Effector memory CD8-positive, alpha-beta T cell (primary cell): ENCODE measurements at regions not wholly inside any gene's neighbourhood (a gene's known extent, or its start where the extent isn't known, plus 50 kb on each side); places are given as distances from the start of the nearest gene placed in this dataset.

Experiments used
- ATAC-seq: fragments of 150-1000 bp; cut with Tn5 transposase; replicated peaks from 2 replicates; pipeline ENCODE4 v1.10.0; 2021; ENCODE audit warnings: mild to moderate bottlenecking, moderate library complexity
- DNase-seq, 3 experiments: peaks; one replicate each; pipeline ENCODE4 v3.0.0; 2021
- H3K27ac Mint-ChIP-seq, 2 donors: one replicate each; pipeline ENCODE4 v1.8.0; 2022; ENCODE audit warnings: mild to moderate bottlenecking in 2 of 2, mixed read lengths in 2 of 2, moderate library complexity in 2 of 2
- H3K27me3 Mint-ChIP-seq, 2 donors: one replicate each; pipeline ENCODE4 v1.8.0; 2022; ENCODE audit warnings: mixed read lengths in 2 of 2
- H3K36me3 Mint-ChIP-seq: one replicate; pipeline ENCODE4 v1.8.0; 2022; ENCODE audit warnings: mild to moderate bottlenecking, moderate library complexity, mixed read lengths; ENCODE audit not compliant: insufficient read depth
- H3K4me1 Mint-ChIP-seq, 2 donors: one replicate each; pipeline ENCODE4 v1.8.0; 2022; ENCODE audit warnings: low read depth in 2 of 2, mixed read lengths in 2 of 2
- H3K4me3 Mint-ChIP-seq, 2 donors: one replicate each; pipeline ENCODE4 v1.8.0; 2022; ENCODE audit warnings: mild to moderate bottlenecking in 2 of 2, mixed read lengths in 2 of 2, moderate library complexity in 2 of 2
- H3K9me3 Mint-ChIP-seq, 2 donors: one replicate each; pipeline ENCODE4 v1.8.0; 2022; ENCODE audit warnings: mixed read lengths in 2 of 2

DNA sequence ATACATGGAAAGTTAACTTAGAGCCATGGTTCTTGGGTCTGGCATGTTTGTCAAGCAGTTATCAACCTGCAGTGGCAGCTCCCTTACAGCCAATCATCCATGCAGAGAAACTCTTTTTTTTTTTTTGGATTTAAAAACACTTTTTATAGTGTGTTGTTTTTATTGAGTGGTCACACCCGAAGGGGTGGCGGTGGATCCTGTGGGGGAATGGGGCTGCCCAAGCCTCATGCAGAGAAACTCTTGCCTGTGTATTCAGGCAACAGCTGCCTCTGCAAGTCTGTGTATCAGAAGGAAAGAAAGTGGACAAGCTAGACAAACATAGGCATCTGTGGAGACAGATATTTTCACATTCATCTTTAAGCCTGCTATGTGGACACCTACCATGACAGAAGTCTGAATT, 104.8 kb downstream of the GLUL start:
- H3K27ac Mint-ChIP-seq, result no peak overlapping the region
- no peaks in the 10 kb centered on the region for H3K27me3 Mint-ChIP-seq
- H3K9me3 Mint-ChIP-seq, result no peaks in the 10 kb centered on the region
- no peaks in the 10 kb centered on the region for H3K36me3 Mint-ChIP-seq
- H3K4me3 Mint-ChIP-seq, result no peak overlapping the region
- DNase-seq, result no peak
- no peak for ATAC-seq
- peaks cover 9 to 13% of the 10 kb centered on the region in 2 donors for H3K4me1 Mint-ChIP-seq

DNA sequence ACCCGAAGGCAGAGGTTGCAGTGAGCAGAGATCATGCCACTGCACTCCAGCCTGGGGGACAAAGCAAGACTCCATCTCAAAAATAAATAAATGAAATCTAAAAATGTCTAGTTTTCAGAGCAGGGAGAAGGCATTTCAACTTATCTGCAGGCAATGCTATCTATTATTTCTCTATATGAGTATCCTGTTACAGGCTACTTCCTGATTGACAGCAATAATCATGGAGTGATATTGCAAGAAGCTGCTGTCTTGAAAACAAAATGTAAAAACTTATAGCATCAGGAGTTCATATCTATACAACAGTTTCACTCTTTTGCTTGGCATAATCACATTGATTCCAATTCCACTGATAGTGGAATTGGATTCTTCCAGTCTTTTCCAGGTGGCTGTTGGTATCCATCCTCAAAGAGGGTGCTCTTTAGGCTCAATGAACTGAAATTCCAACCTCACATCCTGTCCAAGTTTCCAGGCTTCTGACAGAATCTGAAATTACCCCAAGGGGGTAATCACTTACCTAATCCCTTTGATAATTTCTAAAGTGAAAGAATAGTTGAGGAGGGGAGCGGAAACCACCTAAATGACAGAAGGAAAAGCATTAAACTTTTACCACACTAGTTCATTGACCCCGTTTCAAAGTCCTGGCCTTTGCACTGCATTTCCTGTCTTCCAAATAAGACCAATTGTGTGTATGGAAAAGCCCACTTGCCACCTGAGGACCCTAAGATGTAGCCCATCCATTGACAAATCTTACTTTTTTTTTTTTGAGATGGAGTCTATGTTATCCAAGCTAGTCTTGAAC, 107.6 kb downstream of the GLUL start:
- H3K27me3 Mint-ChIP-seq, result peaks cover 5% of the 10 kb centered on the region in 2 donors
- H3K27ac Mint-ChIP-seq, result no peak overlapping the region
- no peaks in the 10 kb centered on the region for H3K36me3 Mint-ChIP-seq
- DNase-seq (no peak), ATAC-seq (no peak)
- no peaks in the 10 kb centered on the region for H3K4me1 Mint-ChIP-seq
- H3K4me3 Mint-ChIP-seq, result no peak overlapping the region
- no peaks in the 10 kb centered on the region for H3K9me3 Mint-ChIP-seq

DNA sequence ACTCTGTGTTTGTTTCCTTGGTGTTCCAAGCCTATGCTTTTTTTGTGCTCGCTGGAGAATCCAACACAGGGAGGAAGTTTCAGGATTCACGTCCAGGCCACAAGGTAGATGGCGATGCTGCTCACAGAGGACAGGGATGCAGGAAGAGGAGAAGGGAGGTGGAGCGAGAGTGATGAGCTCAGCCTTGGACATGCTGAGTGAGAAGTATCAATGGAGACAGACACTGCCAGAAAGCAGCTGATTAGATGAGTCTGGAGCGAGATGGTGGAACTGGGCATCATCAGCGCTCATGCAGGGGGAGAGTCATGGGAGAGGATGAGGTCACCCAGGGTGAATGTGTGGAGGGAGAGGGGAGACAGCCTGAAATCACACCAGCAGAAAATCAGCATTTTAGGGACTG, 110.0 kb downstream of the GLUL start:
- Mint-ChIP-seq H3K9me3 (no peaks in the 10 kb centered on the region), H3K4me3 (no peak overlapping the region), H3K27ac (no peak overlapping the region), H3K36me3 (no peaks in the 10 kb centered on the region), H3K4me1 (no peaks in the 10 kb centered on the region), H3K27me3 (peaks cover 5% of the 10 kb centered on the region in 2 donors)
- no peak for ATAC-seq
- DNase-seq, result no peak

DNA sequence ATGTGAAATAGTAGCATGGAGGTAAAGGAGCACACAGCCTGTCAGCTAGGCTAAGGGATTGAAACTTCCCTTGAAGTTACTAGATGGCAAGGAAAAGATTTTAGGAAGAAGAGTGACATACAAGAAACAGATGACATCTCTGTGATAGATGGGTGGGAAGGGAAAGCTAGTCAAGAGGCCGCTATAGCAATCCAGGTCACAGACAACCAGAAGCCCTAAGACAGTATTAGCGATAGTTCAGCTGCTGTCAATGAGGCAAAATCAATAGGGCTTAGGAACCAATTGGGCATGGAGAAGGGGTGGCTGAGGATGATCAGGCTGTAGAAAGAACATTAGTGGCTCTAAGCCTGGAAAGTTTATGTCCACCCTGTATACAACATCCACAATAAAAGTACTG, 111.1 kb downstream of the GLUL start:
- Mint-ChIP-seq H3K9me3 (no peaks in the 10 kb centered on the region), H3K4me3 (no peak overlapping the region), H3K36me3 (no peaks in the 10 kb centered on the region), H3K4me1 (no peaks in the 10 kb centered on the region), H3K27ac (no peak overlapping the region), H3K27me3 (peaks cover 5% of the 10 kb centered on the region in 2 donors)
- no peak for DNase-seq
- ATAC-seq, result no peak

DNA sequence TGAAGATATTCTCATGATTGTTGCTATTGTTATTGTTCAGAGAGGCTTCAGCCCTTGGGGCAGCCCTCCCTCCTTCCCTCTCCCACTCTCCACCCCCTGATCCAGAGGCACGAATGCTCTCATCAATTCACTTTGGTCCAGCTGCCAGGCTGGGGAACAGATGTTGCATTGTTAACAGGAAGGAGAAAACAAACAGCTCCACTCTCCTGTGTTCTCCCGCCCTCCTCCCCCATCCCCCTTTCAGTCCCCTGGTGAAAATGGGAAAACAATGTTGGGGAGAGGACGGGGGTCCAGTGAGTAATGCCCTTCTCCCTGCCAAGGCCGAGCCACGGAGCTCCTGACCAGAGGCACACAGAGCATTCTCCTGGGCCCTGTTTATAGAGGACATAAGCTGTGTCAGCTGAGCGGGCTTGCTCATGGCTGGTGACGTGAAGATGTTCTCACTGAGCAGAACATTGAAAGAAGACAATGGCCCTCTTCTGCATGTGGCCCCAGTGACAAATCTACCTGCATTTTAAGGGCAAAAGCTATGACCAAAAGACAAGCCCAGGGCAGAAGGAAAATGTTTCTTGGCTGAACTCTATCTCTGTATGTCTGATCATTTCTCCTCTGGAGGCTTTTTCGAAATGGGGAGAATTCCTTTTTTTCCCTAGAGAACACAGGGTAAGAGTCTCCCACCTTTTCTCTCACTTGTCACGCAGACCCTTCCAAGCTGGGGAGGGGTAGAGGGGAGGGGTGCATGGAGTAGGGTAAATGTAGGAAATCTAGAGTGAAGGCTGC, 111.7 kb downstream of the GLUL start:
- H3K4me1 Mint-ChIP-seq, result no peaks in the 10 kb centered on the region
- H3K9me3 Mint-ChIP-seq, result no peaks in the 10 kb centered on the region
- DNase-seq (no peak), ATAC-seq (no peak)
- H3K27me3 Mint-ChIP-seq, result peaks cover 5% of the 10 kb centered on the region in 2 donors
- H3K4me3 Mint-ChIP-seq, result no peak overlapping the region
- H3K36me3 Mint-ChIP-seq, result no peaks in the 10 kb centered on the region
- H3K27ac Mint-ChIP-seq, result no peak overlapping the region

DNA sequence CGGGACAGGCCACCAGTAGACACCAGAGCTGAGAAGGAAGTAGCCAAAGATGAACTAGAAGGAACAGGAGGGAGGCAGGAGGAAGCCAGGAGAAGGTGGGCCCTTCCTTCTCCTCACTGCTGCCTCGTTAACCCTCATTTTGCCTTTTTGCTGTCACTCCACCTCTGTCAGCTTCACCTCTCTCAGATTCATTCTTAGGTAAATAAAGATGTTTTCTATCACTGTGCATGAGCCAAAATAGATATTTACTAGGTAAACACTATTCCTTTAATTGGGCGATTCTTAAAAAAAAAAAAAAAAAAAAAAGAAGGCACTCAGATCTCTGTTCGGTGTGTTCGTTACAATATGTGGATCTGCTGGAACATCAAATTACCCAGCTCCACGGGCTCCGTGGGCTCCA, 112.3 kb downstream of the GLUL start:
- H3K27me3 Mint-ChIP-seq, result peaks cover 5% of the 10 kb centered on the region in 2 donors
- DNase-seq (no peak), ATAC-seq (no peak)
- H3K4me1 Mint-ChIP-seq, result no peaks in the 10 kb centered on the region
- no peaks in the 10 kb centered on the region for H3K9me3 Mint-ChIP-seq
- no peaks in the 10 kb centered on the region for H3K36me3 Mint-ChIP-seq
- no peak overlapping the region for H3K27ac Mint-ChIP-seq
- H3K4me3 Mint-ChIP-seq, result no peak overlapping the region

DNA sequence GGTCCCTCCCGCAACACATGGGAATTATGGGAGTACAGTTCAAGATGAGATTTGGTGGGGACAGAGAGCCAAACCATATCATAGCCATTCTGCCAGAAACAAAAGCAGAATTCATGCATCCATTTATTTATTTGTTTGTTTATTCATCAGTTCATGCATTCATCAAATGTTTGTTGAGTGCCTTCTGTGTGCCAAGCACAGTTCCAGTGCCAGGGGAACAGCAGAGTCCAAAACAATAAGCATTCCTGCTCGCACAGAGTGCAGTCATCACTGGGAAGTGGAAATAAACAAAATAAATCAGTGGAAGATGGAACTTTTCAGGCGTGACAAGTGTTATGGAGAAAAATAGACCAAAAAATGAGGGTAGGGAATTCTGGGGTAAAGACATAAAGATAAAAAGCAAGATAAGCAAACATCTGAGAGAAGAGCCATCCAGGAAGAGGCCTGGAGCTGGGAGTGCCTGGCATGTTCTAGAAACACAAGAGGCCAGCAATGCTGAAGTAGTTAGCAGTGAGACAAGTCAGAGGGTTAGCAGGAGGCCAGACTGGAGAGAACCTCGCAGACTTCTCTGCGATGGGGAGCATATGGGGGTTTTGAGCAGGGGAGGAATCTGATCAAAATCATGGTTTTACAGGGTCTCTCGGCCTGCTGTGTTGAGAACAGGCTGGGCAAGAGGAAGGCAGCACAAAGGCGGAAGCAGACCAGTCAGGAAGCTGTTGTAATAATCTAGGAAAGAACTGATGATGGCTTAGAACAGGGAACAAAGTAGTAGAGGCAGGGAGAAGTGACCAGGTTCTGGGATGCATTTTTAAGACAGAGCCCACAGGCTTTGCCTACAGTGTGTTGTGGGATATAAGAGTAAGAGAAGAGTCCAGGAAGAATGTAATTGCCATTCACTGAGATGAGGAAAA, 113.2 kb downstream of the GLUL start:
- Mint-ChIP-seq H3K27ac (no peak overlapping the region), H3K27me3 (peaks cover 5% of the 10 kb centered on the region in 2 donors), H3K4me3 (no peak overlapping the region), H3K4me1 (no peaks in the 10 kb centered on the region), H3K9me3 (no peaks in the 10 kb centered on the region), H3K36me3 (no peaks in the 10 kb centered on the region)
- ATAC-seq (no peak), DNase-seq (no peak)

DNA sequence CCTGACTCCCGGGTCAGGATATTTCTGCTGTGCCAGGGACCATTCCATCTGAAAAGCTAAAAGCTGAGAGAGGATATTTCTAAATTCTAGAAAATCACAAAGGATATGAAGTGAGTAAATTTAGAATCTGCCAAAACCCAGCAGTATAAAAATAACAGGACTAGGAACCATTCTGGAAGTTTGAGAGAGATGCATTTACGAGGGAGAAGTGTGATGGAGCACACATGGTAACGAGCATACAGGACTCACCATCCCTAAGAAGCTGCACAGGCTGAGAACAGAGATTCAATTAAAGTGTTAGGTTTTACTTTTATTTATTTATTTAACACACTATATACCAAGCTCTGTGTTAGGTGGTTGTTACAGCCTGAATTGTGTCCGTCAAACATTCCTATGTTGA, 116.3 kb downstream of the GLUL start:
- ATAC-seq (no peak), DNase-seq (no peak)
- Mint-ChIP-seq H3K27ac (no peak overlapping the region), H3K4me1 (peaks cover 0 to 6% of the 10 kb centered on the region in 2 donors), H3K4me3 (no peak overlapping the region), H3K27me3 (no peaks in the 10 kb centered on the region), H3K36me3 (no peaks in the 10 kb centered on the region), H3K9me3 (no peaks in the 10 kb centered on the region)

DNA sequence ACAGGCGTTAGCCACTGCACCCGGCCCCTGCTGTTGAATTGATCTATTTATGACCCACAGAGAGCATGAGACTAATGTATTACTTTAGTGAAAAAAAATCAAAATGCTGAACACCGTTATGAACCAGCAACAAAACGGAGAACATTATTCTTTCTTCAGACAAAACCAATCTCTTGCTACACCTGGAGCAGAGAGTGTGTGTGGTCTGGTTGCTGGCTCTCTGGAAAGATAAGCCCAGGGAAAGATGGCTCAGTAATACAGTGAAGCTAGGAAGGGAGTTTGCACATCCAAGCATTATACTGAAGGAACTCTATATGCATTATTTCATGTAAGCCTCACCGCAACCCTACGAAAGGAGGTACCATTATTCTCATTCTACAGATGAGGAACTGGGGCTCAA, 117.0 kb downstream of the GLUL start:
- Mint-ChIP-seq H3K4me3 (no peak overlapping the region), H3K9me3 (no peaks in the 10 kb centered on the region), H3K27me3 (no peaks in the 10 kb centered on the region), H3K27ac (no peak overlapping the region), H3K36me3 (no peaks in the 10 kb centered on the region), H3K4me1 (peaks cover 0 to 6% of the 10 kb centered on the region in 2 donors)
- ATAC-seq (no peak), DNase-seq (no peak)

DNA sequence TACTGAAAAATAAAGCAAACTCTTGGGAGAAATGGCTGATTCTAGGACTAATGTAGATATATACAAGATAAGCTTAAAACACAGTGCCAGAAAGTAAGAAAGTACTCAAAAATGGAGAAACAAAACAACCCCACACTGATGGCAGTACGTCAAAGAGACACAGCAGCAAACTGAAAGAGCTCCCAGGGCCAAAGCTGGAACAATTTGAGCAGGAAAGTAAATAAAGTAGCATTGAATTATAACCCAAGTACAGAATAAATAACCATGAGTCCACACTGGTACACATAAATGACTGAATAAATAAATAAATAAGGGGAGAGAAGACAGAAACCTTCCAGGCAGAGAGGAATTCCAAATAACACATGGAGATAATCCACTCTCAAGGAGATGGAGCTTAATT, 120.9 kb downstream of the GLUL start:
- no peaks in the 10 kb centered on the region for H3K36me3 Mint-ChIP-seq
- no peak overlapping the region for H3K4me3 Mint-ChIP-seq
- no peak overlapping the region for H3K27ac Mint-ChIP-seq
- ATAC-seq, result no peak
- H3K4me1 Mint-ChIP-seq, result peaks cover 0 to 10% of the 10 kb centered on the region in 2 donors
- no peak for DNase-seq
- no peaks in the 10 kb centered on the region for H3K9me3 Mint-ChIP-seq
- peaks cover 0 to 10% of the 10 kb centered on the region in 2 donors for H3K27me3 Mint-ChIP-seq

DNA sequence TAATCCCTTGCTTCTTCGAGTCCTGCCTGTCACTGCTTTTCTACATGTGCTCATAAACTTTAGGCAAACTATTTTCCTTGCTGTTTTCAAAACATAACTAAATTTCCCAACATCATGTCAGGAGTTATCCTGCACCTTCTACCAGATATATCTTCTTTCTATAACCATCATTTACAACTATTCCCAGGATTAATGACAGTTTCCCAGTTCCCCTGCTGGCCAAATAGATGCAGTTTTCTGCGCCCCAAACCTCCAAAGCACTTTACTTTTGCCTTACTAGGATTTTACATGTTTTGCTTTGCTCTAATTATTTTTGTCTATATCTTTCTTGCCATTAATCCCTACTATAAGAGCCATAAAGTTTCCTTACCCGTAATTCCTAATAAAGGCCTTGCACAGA, 122.5 kb downstream of the GLUL start:
- no peak overlapping the region for H3K4me3 Mint-ChIP-seq

DNA sequence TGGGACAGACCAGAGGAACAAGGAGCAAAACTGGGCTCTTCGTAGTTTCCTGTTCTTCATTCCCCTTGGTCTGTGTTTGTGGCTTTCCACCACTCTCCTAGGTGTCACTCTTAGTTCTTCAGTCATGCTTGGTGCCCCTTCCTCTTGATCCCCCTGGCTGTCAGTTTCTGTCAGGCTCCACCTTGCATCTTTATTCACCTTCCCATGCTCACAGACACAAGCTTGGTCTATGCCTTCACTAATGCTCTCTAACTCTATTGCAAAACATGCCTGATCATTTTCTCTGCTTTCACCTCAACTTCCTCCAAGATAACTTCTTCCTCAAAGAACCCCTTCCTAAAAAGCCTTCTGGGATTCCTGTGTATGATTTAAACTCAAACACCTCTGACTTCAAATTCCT, 122.9 kb downstream of the GLUL start:
- ATAC-seq (no peak), DNase-seq (no peak)
- Mint-ChIP-seq H3K4me1 (peaks cover 0 to 10% of the 10 kb centered on the region in 2 donors), H3K4me3 (no peak overlapping the region), H3K9me3 (no peaks in the 10 kb centered on the region), H3K27me3 (peaks cover 0 to 10% of the 10 kb centered on the region in 2 donors), H3K27ac (no peak overlapping the region), H3K36me3 (no peaks in the 10 kb centered on the region)

More for the DNA sequence above, 122.5 kb downstream of the GLUL start:
- Mint-ChIP-seq H3K4me1 (peaks cover 0 to 10% of the 10 kb centered on the region in 2 donors), H3K36me3 (no peaks in the 10 kb centered on the region), H3K27ac (no peak overlapping the region), H3K9me3 (no peaks in the 10 kb centered on the region), H3K27me3 (peaks cover 0 to 10% of the 10 kb centered on the region in 2 donors)
- DNase-seq (no peak), ATAC-seq (no peak)

DNA sequence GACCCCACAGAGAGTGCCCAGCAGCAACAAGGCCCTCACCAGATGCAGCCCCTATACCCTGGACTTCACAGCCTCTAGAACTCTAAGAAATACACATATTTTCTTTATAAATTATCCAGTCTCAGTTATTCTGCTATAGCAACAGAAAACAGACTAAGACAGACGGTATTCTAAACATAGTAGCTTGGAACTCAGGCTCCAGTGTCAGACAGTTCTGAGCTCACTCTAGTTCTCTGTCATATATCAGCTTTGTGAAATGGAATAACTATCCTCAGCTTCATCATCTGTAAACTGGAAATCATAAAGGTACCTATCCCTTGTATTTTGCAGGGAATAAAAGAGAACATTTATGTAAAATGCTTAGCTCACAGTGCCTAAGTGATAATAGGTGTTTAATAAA, 127.4 kb downstream of the GLUL start:
- Mint-ChIP-seq H3K27me3 (peaks cover 0 to 8% of the 10 kb centered on the region in 2 donors), H3K9me3 (no peaks in the 10 kb centered on the region), H3K36me3 (peaks cover 4% of the 10 kb centered on the region), H3K4me1 (peaks cover 29 to 30% of the 10 kb centered on the region in 2 donors), H3K27ac (no peak overlapping the region), H3K4me3 (no peak overlapping the region)
- DNase-seq (no peak), ATAC-seq (no peak)
